Colonic mucosa (tissue), 4 donors: ENCODE measurements at regions not wholly inside any gene's neighbourhood (a gene's known extent, or its start where the extent isn't known, plus 50 kb on each side); places are given as distances from the start of the nearest gene placed in this dataset.
A peak's percentile ranks its signal among the peaks of the same experiment; 100 is the strongest.

Experiments used
- DNase-seq: peaks from one replicate; pipeline ENCODE4 v3.0.0-alpha.2; 2020
- H3K27ac ChIP-seq: fragments of 200-600 bp; one replicate; pipeline ENCODE4 v1.8.0; 2021
- H3K27me3 ChIP-seq: fragments of 200-600 bp; one replicate; pipeline ENCODE4 v1.8.0; 2021
- H3K36me3 ChIP-seq: fragments of 200-600 bp; one replicate; pipeline ENCODE4 v1.8.0; 2021
- H3K4me1 ChIP-seq: fragments of 200-600 bp; one replicate; pipeline ENCODE4 v1.8.0; 2021; ENCODE audit warnings: mild to moderate bottlenecking
- H3K4me3 ChIP-seq: fragments of 200-600 bp; one replicate; pipeline ENCODE4 v1.8.0; 2021
- H3K9ac ChIP-seq, 2 donors: one replicate each; pipeline ENCODE4 v1.7.0; 2013; ENCODE audit warnings: control low read depth in 2 of 2, low read depth in 2 of 2, low read length in 2 of 2
- H3K9me3 ChIP-seq: fragments of 200-600 bp; one replicate; pipeline ENCODE4 v1.8.0; 2021
- intact Hi-C: fragments of 100-400 bp; cut with DNase I; formaldehyde crosslinking; loops from one replicate; pipeline ENCODE4 v1.14.1; 2022
- TF ChIP-seq, protein P1 (sequence below): fragments of 200-600 bp; IDR thresholded peaks from one replicate; pipeline ENCODE4 v1.8.0; 2022; ENCODE audit warnings: antibody characterized with exemption, mild to moderate bottlenecking
- donor health status: healthy.
- donor health status: DM: no; HTN: no; CAD: no.
- donor health status: DM: no; HTN: no; CAD: no.

DNA sequence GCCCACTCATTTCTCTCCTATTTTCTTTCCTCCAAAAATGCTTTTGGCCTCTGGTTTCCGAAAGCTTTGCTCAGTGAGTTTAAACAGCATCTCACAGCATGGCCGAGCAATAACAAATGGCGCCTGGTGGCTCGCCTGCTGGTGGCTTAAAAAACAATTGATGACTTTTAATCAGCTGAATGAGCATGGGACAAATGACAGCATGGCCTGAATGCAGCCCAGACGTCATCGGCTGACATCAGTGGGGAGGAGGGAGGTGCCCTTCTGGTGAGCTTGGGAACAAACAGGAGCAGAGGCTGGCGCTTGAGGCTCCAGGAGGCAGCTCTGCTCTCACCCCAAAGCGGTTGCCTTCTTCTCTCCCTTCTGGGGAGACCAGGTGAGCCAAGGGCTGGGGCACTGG lies 286.4 kb downstream of the BCOR start:
- Histone ChIP-seq H3K4me1 (no peaks in the 10 kb centered on the region), H3K27ac (no peak overlapping the region), H3K4me3 (no peak overlapping the region), H3K9me3 (no peaks in the 10 kb centered on the region), H3K36me3 (no peaks in the 10 kb centered on the region), H3K9ac (no peak overlapping the region), H3K27me3 (no peaks in the 10 kb centered on the region)
- intact Hi-C loops, result loop anchor here (5.0 to 10.0 kb wide), 2 partner anchors 273 to 451 kb away; no protein-coding TSS in a partner anchor
- TF ChIP-seq, protein P1, sequence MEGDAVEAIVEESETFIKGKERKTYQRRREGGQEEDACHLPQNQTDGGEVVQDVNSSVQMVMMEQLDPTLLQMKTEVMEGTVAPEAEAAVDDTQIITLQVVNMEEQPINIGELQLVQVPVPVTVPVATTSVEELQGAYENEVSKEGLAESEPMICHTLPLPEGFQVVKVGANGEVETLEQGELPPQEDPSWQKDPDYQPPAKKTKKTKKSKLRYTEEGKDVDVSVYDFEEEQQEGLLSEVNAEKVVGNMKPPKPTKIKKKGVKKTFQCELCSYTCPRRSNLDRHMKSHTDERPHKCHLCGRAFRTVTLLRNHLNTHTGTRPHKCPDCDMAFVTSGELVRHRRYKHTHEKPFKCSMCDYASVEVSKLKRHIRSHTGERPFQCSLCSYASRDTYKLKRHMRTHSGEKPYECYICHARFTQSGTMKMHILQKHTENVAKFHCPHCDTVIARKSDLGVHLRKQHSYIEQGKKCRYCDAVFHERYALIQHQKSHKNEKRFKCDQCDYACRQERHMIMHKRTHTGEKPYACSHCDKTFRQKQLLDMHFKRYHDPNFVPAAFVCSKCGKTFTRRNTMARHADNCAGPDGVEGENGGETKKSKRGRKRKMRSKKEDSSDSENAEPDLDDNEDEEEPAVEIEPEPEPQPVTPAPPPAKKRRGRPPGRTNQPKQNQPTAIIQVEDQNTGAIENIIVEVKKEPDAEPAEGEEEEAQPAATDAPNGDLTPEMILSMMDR, result no peak
- DNase-seq, result no peak

DNA sequence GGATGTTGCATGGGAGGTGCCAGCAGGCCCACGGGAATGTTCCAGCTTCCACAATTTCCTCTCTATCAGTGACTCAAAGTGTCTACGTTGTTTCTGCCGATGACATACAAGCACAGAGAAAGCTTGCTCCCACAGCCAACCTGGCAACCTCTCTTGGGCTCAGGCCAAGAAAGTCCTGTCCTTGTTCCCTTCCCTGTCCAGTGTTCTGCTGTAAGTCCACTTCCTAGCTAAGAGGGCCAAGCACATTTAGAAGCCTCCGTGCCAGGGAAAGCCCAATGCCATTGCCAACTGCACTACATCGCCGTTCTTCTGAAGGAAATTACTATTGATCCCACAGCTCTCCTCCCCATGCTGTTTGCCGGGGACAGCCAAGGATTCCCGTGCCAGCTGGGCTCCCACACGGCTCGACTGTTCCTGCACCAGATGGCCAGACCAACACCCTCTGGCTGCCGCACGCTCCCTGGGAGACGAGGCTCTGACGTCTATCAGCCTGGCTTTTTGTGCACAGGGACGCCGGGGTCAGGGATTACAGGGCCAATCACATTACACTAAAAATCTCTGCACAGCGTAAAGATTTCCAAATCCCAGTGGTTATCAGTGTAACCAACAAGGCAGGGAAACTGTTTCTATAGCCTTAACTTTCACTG lies 284.0 kb downstream of the BCOR start:
- Histone ChIP-seq H3K9me3 (no peaks in the 10 kb centered on the region), H3K9ac (no peak overlapping the region), H3K36me3 (no peaks in the 10 kb centered on the region), H3K27me3 (no peaks in the 10 kb centered on the region), H3K27ac (peak overlapping the region; percentile 7), H3K4me1 (no peaks in the 10 kb centered on the region), H3K4me3 (no peak overlapping the region)
- TF ChIP-seq, protein P1, result no peak
- intact Hi-C loops, result loop anchor here (5.0 to 10.0 kb wide), 2 partner anchors 271 to 449 kb away; no protein-coding TSS in a partner anchor
- peak; percentile 32 for DNase-seq

DNA sequence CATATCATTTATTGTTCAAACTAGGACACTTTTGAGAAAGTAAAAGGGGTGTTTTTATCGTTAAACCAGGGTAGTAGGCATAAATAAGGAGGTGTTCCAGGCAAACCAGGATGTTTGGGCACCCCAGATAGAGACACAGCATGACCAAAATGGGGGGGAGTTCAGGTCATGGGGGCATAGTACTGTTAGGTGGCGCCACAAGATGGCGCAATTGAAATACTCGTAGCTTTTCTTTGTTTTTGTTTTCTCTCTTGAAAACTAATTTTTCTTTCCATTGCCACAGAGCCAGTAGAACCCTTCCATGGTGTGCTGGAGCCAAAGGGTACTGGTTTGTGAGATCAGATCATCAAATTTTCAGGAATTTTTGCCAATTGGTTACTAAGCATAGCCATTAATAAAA lies 283.4 kb downstream of the BCOR start:
- H3K9ac ChIP-seq, result no peak overlapping the region
- H3K36me3 ChIP-seq, result no peaks in the 10 kb centered on the region
- no peaks in the 10 kb centered on the region for H3K9me3 ChIP-seq
- H3K4me1 ChIP-seq, result no peaks in the 10 kb centered on the region
- H3K4me3 ChIP-seq, result no peak overlapping the region
- TF ChIP-seq, protein P1, result peak; percentile 33
- H3K27me3 ChIP-seq, result no peaks in the 10 kb centered on the region
- peak; percentile 26 for DNase-seq
- peak overlapping the region; percentile 7 for H3K27ac ChIP-seq
- intact Hi-C loops, result loop anchor here (5.0 to 10.0 kb wide), 2 partner anchors 270 to 448 kb away; no protein-coding TSS in a partner anchor

DNA sequence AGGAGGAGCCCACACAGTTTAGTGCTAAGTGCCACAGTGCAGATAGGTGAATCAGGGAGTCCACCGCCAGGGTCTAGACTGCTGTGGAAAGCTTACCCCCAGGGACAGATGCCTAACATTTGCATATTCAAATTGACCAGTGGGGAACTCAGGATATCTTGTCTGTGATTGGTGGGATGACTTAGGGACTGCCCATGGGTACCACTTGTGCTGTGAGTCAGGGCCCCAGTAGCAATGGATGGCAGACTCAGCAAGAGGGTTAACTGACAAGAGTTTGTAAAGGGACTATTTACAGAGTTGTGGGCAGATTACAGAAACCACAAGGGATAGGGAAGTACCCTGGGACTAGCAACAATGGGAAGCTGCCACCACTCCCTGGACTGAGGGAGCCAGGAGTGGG lies 282.1 kb downstream of the BCOR start:
- Histone ChIP-seq H3K27ac (no peak overlapping the region), H3K9me3 (no peaks in the 10 kb centered on the region), H3K27me3 (peaks cover 7% of the 10 kb centered on the region), H3K36me3 (no peaks in the 10 kb centered on the region), H3K4me3 (no peak overlapping the region), H3K4me1 (no peaks in the 10 kb centered on the region), H3K9ac (no peak overlapping the region)
- no peak for DNase-seq
- TF ChIP-seq, protein P1, result no peak
- intact Hi-C loops, result loop anchor here (10.0 kb wide), 1 partner anchor 269 kb away; no protein-coding TSS in a partner anchor

DNA sequence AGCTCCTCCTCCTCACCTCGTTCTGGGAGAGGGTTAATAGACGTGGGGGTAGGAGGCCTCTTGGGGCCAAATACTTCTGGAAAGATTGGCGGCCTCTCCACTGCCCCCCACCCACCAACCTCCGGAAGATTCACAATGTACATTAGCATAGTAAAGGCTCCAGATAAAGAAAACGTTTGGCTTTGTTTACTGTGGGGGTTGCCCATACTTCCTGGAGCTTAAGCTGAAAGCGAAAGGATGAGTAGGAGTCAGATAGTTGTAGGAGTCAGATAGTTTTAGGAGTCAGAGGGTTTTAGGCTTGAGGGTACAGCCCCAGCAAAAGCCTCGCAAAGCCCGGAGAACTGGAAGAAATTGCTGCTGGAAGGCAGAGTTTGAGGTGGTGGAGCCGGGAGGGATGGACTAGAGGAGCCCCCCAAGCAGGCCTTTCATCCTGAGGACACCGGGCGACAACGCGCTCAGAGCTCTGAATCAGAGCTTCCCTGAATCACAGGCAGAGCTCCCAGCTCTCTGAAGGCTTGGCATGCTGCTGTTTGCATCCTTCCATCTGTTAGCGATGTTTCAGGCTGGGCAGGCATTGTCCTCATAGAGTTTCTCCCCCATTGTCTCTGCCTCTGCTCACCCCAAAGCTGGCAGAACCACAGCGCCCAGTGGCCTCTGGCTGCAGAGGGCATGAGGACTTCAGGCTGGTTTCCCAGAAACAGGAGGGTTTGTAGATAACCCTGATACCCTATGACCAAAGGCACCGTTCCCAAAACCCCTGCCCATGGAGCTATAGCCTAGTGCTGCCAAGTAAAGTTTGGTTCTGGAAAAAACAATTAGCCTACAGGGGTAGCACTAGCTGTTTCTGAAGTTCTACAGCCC lies 280.7 kb downstream of the BCOR start:
- intact Hi-C loops, result loop anchor here (10.0 kb wide), 1 partner anchor 268 kb away; no protein-coding TSS in a partner anchor
- Histone ChIP-seq H3K27ac (no peak overlapping the region), H3K36me3 (no peaks in the 10 kb centered on the region), H3K27me3 (peaks cover 18% of the 10 kb centered on the region), H3K4me3 (no peak overlapping the region), H3K9ac (peak overlapping the region in 1 of 2 donors; percentile 43), H3K9me3 (no peaks in the 10 kb centered on the region), H3K4me1 (no peaks in the 10 kb centered on the region)
- DNase-seq, result no peak
- TF ChIP-seq, protein P1, result no peak
